Astrocyte of the cerebellum (primary cell): ENCODE measurements at regions not wholly inside any gene's neighbourhood (a gene's known extent, or its start where the extent isn't known, plus 50 kb on each side); places are given as distances from the start of the nearest gene placed in this dataset.
"Not testable (repeated sequence)": the region's sequence is repeated elsewhere in the genome, so short reads cannot be mapped to it uniquely, and the experiment has no call there.

Source experiments
- DNase-seq: peaks from one replicate; pipeline ENCODE4 v3.0.0-alpha.2; 2011; ENCODE audit warnings: low read depth
- H3K4me3 ChIP-seq: 2 replicates; pipeline ENCODE4 v1.5.1; 2011; ENCODE audit warnings: mild to moderate bottlenecking, low read depth, low read length, moderate library complexity
- in situ Hi-C: cut with HindIII; loops from 2 replicates; pipeline ENCODE4 v1.10.0; 2017; ENCODE audit warnings: low sequenced_read_pairs

DNA sequence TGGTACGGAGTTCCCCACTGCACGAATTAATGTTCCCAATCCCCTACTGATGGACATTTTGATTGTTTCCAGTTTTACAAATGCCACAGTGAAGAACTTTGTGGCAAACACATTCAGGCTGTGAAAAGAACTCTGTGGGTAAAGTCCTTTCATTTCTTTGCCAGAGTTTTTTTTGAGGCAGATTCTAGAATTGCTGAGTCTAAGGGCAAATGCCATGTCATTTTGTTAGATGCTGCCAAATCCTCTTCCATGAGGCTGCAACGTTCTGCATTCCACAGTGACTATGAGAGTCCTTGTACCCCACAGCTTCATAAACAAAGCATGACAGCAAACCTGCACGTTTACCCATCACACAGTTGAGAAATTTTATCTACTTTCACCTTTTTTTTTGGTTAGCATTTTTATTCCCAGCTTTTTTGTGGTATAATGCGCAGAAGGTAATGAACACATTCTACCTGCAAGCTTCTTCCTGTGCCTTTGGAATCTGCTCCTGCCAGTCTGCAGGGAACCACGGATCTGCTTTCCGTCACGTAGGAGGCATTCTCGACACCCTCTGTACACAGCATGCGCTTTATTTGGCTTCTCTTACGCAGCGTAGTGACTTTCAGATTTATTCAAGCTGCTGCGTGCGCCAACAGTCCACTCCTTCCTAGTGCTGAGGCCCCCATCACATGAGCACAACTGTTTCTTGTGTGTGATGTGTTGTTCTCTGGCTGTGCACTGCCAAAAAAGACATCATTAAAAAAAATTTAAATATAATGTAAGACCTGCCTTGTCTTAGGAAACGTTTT is 51.2 kb upstream of the TNK2 start:
- in situ Hi-C loops, DNase-seq, H3K4me3 ChIP-seq: not testable (repeated sequence)

- DNase-seq, H3K4me3 ChIP-seq, in situ Hi-C loops: not testable (repeated sequence)
Measured at GRCh38 chr3:195958736-195959135, 50.4 kb upstream of the TNK2 start.
